ENCODE measurements at regions not wholly inside any gene's neighbourhood (a gene's known extent, or its start where the extent isn't known, plus 50 kb on each side); places are given as distances from the start of the nearest gene placed in this dataset.
"Not testable (repeated sequence)": the region's sequence is repeated elsewhere in the genome, so short reads cannot be mapped to it uniquely, and the experiment has no call there.

DNA sequence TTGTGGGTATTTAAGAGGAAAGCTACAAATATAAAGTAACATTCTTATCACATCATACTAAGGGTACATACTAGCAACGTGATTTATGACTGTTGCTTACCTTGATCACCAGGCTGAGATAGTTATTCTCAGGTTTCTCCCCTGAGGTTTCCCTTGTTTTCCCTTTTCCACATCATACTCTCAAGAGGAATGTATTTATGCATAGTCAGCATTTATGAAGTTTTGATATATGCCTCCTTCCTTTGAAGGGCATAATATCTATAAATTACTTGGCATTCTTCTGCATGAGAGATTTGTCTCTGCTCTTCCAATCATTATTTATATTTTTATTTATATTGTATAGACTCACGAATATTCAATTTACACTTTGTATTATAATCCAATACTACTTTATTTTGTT lies 726.7 kb upstream of the ADGRB3 start:
- no peak for DNase-seq

DNA sequence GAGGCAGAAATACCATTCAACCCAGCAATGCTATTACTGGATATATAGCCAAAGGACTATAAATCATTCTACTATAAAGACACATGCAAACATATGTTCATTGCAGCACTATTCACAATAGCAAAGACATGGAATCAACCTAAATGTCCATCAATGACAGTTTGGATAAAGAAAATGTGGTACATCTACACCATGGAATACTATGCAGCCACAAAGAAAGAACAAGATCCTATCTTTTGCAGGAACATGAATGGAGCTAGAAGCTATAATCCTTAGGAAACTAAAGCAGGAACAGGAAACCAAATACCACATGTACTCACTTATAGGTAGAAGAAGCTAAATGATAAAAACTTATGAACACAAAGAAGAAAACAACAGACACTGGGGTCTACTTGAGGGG lies 730.3 kb upstream of the ADGRB3 start:
- not testable (repeated sequence) for DNase-seq

DNA sequence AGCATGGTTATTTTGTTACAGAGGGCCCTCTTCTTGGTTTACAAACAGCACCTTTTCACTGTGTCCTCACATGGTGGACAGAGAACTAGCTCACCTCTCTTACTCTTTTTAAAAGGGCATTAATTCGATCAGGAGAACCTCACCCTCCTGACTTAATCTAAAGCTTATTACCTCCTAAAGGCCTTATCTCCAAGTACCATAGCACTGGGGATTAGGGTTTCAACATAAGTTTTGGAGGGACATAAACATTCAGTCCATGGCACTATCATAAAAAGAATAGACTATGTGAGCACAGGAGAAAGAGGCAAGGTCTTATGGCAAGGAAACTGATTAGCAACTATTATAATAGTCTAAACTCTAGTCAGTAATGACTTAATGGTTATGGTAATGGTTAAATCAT lies 736.2 kb upstream of the ADGRB3 start:
- no peak for DNase-seq

DNA sequence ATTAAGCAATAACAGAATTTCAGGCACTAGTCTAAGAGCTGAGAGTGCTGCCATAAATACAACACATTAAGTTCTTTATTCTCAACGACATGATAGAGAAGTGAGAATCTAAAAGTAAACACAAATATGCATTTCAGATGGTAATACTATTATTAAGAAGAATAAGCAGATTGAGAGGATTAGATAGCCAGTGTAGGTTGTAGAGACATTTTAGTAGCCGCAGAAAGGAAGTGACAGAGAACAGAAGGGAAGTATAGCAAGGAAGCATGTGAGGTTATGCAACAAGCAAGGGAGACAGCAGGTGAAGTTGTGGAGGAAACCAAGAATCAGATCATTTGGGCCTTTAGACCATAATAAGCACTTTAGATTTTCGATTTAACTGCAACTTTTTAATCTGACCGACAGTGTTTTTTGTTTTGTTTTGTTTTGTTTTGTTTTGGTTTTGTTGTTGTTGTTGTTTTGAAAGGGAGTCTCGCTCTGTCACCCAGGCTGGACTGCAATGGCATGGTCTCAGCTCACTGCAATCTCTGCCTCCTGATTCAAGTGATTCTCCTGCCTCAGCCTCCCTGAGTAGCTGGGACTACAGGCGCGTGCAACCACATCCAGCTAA lies 737.0 kb upstream of the ADGRB3 start:
- no peak for DNase-seq

DNA sequence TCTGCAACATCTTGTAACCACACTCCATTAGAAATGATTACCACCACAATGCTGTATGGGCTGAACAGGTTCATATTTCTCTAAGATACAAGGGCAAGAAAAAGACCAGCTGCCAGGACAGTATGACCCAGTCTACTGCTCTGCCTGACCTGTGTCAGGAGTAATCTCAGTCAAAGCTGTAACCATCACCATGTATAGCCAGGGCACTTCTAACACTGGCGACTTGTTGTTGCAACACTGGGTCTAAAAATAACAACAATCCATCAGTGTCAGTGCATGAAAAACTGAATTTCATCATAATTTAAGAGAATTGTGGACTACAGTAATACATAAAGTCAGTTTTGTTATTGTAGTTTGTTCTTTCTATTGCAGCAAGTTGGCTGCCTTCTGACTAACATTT lies 738.6 kb upstream of the ADGRB3 start:
- no peak for DNase-seq

DNA sequence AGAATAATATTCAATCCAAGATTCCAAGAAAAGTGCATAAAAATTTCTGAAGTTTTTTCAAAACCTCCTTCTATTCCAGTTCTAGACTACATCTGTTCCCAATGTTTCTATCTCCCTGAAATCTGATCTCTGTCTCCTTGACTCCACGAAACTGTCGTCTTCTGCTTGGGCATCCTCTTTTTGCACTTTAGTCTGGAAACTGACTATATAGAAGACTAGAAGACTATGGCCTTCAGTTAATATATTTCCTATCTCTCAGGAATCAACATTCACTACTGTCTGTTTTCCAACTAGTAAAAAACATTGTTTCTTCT lies 745.4 kb upstream of the ADGRB3 start:
- DNase-seq: no peak

DNA sequence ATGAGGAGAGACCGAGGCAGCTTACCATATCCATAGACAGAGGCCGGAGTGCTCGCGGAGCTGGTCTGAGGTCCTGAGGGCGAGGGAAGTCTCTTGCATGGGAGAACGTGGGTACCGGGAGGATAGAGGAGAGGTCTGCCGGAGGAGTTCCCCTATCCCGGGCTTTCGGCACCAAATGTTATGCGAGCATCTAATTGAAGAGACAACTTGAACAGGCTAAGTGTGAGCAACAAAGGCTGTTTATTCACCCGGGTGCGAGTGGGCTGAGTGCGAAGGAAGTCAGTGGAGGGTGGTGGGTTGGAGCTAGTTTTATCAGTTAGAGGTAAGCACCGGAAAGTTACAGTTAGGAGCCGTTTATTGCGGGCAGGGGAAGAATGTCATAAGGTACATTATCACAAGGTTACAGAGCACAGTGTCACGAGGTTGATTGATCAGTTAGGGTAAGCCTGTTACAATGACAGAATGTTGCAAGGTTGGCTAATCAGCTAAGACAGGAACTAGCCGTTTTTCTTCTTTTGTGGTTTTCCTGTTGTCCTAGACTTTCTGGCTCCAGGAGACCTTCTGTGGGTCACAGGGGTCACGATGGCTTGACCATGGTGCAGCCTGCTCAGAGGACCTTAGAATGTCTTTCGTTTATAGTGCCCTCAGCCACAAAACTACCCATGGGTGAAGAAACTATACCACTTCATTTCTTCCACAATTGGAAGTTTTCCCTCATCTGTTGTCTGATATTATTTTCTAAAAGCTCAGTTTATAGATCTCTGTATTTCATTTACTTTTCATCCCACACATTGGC lies 746.0 kb upstream of the ADGRB3 start:
- no peak for DNase-seq

DNA sequence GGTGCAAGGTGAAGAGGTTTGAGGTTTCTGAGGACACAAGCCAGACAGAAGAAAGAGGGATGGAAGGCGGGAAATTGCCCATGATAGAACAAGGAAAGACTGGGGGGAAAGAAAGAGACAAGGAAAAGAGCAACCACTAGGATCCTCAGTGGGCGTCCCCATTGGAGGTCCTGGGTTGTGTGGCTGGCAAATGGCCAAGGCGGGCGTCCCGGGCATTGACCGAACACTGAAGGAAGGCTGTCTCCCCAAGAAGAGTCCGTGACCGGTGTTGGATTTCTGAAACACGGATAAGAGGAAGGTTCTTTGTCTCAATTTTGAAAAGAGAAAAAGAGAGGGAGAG lies 746.6 kb upstream of the ADGRB3 start:
- no peak for DNase-seq

DNA sequence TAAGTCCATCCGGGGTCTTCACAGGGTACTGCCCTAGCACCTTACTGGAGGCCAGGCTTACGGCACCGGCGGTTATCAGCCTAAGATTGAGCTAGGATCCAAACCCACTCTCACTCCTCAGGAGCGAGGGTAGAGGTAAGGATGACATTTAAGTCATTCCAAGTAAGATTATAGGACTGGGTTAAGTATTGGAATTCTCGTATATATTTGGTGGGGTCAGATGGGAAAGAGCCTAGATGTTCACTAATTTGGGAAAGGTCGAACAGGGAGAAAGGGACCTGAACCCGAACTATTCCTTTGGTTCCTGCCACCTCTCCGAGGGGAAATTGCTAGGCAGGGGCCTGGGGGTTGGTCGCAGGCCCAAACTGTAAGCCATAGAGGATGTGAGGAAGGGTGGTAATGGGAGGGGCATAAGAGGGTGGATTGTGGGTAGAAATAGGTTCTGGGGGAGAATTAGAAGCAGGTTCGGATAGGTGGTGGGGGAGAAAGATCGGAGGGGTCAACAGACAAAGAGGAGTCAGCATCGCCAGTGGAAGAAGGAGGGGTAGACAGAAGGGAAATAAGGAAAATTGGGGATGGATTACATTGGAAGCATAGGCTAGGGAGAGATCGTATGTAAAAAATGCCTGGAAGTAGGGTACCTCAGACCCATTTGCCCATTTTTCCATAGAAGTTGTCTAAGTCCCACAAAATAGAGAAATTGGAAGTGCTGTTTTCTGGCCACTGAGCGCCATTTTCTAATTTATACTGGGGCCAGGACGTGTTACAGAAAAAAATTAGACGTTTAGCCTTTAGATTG lies 747.1 kb upstream of the ADGRB3 start:
- no peak for DNase-seq

DNA sequence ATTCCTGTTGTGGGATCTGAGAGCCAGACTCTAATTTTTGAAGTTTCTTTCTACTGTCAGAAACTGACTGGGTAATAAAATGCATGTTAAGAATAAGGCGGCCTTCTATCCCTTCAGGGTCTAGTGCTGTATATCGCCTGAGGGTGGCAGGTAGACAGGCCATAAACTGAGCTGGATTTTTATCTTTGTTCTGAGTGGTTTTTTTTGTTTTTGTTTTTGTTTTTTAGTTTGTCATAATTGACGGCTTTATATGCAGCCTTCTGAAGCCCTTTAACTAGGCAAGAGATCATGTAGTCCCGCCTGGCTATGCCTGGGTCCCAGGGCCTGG lies 747.7 kb upstream of the ADGRB3 start:
- DNase-seq: no peak

DNA sequence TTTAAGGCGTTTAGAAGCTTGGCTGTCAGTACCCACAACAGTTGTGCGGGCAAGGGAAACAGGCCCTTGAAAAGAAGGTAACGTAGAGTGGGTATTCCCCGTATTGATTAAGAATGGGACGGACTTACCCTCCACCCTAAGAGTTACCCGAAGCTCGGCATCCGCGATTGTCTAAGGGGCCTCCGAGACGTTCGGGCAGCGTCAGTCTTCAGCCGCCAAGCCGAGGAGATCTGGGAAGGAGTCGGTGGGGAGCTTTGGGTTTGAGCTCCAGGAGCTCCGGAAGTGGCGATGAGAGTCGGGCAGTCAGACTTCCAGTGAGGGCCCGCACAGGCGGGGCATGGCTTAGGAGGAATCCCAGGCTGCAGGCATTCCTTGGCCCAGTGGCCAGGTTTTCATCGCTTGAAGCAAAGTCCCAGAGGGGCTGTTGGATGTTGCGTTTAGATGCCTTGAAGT lies 748.2 kb upstream of the ADGRB3 start:
- no peak for DNase-seq

DNA sequence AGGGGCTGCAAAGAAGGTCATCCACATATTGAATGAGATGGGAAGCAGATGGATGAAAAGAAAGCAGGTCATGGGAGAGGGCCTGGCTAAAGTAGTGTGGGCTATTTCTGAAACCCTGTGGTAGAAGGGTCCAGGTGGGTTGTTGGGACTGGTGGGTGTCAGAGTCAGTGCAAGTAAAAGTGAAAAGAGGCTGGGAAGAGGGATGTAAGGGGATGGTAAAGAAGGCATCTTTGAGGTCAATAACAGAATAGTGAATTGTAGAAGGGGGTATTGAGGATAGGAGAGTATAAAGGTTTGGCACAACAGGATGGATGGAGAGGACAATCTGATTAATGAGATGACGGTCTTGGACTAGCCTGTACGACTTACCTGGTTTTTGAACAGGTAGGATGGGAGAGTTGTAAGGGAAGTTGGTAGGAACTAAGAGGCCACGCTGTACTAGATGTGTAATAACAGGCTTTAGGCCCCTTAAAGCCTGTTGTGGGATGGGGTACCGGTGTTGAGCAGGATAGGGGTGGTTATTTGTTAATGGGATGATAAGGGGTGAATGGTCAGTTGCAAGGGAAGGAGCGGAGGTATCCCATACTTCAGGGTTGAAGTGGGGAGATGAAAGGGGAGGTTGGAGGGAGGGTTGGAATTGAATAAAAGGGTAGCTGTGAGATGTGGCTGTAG lies 748.9 kb upstream of the ADGRB3 start:
- DNase-seq: no peak

DNA sequence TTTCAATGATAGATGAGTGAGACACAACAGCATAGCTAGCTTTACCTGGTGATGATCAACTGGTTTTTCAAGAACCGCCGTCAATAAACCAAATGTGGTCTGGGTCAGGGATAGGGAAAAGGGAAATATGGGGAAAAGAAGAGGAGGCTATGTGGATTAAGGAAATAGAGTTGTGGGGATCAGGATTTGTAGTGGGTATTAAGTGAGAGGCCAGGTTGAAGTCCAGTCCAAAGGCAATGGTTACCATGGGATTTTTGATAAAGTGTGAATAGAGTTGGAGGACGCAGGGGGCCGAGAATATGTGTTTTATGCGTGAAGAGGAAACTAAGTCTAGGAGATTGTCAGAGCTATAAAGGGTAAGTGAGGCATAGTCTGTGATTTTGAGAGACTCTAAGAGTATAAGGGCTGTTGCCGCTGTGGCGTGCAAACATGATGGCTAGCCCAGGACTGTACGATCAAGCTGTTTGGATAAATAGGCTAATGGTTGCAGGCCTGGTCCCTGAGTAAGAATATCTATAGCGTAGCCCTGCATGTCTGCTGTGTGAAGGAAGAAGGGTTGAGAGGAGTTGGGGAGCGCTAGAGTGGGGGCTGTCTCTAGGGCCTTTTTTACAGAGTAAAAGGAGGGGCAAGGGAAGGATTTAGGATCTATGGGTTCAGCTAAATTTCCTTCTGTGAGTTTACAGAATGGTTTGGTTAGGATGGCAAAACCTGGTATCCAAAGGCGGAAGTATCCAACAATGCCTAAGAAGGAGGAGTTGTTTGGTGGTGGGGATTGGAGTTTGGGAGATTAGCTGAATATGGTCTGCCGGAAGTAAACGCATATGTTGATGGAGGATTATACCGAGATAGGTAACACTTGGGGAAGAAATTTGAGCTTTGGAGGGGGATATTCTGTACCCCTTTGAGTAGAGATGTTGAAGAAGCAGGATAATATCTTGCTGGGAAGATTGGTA lies 749.7 kb upstream of the ADGRB3 start:
- no peak for DNase-seq

DNA sequence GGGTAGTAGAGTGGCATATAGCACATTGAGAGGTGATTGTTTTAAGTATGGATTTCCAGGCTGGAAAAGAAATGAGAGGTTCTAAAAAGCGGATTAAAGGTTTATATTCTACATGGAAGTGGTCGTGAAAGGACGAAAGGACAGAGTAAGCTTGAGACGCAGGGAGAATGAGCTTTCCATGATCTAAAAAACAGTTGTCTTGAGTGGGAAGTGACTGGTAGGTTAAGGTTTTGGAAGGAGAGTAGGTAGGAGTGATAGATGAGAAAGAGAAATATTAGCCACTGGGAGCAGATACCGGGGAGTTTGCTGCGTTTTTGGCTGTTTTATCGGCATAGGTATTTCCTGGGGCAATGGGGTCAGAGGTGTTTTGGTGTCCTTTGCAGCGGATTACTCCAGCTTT lies 750.6 kb upstream of the ADGRB3 start:
- DNase-seq: no peak

DNA sequence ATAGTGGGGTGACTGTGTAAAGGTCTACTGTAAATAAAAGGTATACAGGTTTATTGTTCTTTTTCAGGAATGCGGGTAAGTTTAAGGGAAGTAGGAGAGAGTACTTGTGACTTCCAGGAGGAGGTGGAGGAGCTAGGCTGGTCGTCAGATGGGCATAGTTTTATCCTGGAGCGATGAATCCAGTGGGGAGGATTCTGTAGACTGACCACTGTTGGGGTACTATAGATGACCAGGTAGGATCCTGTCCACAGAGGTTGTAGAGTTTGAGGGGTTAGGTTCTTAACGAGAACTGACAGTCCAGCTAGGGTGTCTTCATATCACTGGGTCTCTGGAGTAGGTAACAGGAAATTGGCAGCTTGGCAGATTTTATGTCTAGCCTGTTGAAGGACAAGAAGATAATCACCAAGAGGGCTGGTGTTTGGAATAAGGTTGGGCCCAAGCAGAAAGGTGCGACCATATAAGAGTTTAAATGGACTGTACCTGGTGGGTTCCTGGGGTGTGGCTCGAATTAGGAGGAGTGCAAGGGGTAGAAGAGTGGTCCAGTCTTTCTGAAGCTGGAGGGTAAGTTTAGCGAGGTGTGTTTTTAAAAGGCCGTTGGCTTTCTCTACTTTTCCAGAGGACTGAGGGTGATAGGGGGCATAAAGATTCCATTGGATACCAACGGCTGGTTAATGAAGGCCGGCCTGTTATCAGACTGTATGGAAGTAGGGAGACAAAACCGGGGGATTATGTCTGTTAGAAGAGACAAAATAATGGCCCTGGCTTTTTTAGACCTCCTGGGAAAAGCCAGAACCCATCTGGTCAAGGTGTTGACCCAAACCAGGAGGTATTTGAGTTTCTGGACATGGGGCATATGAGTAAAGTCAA lies 751.3 kb upstream of the ADGRB3 start:
- no peak for DNase-seq

DNA sequence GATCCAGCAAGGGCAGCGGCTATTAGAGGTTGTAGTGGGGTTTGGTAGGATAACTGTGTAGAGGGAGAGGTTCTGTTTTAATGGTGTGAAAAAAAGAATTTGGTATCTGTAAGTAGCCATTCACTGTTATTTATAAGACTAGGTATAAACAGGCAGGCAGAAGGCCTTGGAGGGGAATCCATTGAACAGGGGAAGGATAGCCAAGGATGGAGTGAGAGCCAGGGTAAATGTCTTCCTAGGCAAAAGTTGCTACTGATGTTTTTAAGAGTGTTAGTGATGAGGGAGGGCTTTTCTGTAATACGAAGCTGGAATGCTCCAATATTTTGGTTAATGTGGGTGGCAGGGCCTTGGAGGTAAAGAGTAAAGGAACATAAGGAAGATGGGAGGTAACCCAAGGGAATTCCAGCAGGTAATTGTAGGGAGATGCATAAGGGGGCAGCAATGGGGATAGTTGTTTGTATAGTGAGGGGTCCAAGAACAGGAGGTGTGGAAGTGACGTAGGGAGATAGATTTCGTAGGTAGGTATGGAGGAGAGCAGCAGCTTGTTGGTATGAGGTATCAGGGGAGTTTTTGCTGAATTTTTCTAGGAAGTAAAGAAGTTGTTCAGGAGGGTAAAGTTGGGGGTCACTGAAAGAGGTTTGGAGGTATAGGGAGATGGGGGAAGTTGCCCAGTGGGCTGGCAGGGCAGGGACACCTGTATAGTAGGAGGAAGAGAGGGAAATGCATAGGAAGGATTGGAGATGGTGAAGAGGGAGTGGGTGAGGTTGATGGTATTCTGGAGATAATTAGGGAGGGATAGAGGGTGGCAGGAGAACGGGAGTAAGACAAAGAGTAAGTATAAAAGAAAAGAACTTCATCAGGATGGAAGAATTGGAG lies 752.4 kb upstream of the ADGRB3 start:
- no peak for DNase-seq

DNA sequence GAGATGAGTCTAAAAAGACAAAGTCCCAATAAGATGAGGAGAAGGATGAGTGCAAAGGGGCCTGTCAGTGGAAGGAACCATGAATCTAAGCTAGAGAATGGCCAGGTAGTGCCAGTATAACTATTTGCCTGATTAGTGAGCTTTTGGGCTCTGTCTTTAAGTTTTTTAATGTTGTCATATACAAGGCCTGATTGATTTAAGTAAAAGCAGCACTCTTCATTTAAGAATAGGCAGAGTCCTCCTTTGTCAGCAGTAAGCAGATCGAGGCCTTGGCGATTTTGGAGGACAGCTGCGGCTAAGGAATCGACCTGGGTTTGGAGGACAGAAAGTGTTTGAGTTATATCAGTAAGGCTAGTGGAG lies 753.4 kb upstream of the ADGRB3 start:
- DNase-seq: no peak

DNA sequence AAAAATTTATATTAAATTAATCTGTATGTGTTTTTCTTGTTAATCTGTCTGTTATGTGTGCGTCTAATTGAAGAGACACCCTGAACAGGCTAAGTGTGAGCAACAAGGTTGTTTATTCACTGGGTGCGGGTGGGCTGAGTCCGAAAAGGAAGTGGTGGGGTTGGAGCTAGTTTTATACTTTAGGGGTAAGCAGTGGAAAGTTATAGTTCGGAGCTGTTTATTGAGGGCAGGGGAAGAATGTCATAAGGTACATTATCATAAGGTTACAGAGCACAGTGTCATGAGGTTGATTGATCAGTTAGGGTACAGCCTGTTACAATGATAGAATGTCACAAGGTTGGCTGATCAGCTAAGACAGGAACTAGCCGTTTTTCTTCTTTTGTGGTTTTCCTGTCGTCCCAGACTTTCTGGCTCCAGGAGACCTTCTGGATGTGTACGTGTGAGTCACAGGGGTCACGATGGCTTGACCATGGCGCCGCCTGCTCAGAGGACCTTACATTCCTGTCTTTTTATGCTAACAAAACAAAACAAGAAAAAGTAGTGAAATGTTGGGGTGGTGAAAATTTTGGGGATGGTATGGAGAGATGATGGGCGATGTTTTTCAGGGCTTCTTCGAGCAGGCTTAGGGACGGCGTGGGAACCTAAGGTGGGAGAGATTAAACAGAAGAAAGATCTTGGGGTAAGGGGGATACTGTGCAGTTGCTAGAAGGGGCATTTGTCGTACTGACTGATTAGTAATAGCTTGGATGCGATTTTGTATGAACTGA lies 754.0 kb upstream of the ADGRB3 start:
- DNase-seq: no peak

Data from nucleus accumbens (tissue), 56 donors.